ENCODE measurements at regions not wholly inside any gene's neighbourhood (a gene's known extent, or its start where the extent isn't known, plus 50 kb on each side); places are given as distances from the start of the nearest gene placed in this dataset.
"Not testable (repeated sequence)": the region's sequence is repeated elsewhere in the genome, so short reads cannot be mapped to it uniquely, and the experiment has no call there.

GRCh38 chr14:58751788-58752187 lies 114.0 kb downstream of the DACT1 start:
- DNase-seq (ENCODE audit: low read depth in 2 of 3, low spot score in 2 of 3), result no peak

GRCh38 chr14:58752289-58752688 lies 114.5 kb downstream of the DACT1 start:
- no peak for DNase-seq (ENCODE audit: low read depth in 2 of 3, low spot score in 2 of 3)

GRCh38 chr14:58752771-58753201 lies 115.0 kb downstream of the DACT1 start:
- peak in 2 of 3 donors; percentile 27 to 57 for DNase-seq (ENCODE audit: low read depth in 2 of 3, low spot score in 2 of 3)

GRCh38 chr14:58755031-58755925 lies 117.5 kb downstream of the DACT1 start:
- no peak for DNase-seq (ENCODE audit: low read depth in 2 of 3, low spot score in 2 of 3)

GRCh38 chr14:58760121-58760520 lies 122.4 kb downstream of the DACT1 start:
- DNase-seq (ENCODE audit: low read depth in 2 of 3, low spot score in 2 of 3), result no peak

GRCh38 chr14:58762629-58763028 lies 124.9 kb downstream of the DACT1 start:
- no peak for DNase-seq (ENCODE audit: low read depth in 2 of 3, low spot score in 2 of 3)

GRCh38 chr14:58763210-58763609 lies 125.4 kb downstream of the DACT1 start:
- DNase-seq (ENCODE audit: low read depth in 2 of 3, low spot score in 2 of 3), result no peak

- DNase-seq (ENCODE audit: low read depth in 2 of 3, low spot score in 2 of 3), result no peak
These were observed 127.7 kb downstream of the DACT1 start for GRCh38 chr14:58765418-58765831.

GRCh38 chr14:58765843-58766242 lies 128.1 kb downstream of the DACT1 start:
- no peak for DNase-seq (ENCODE audit: low read depth in 2 of 3, low spot score in 2 of 3)

- DNase-seq (ENCODE audit: low read depth in 2 of 3, low spot score in 2 of 3), result no peak
These were observed 131.4 kb downstream of the DACT1 start for GRCh38 chr14:58769011-58769643.

GRCh38 chr14:58769771-58770170 lies 132.0 kb downstream of the DACT1 start:
- no peak for DNase-seq (ENCODE audit: low read depth in 2 of 3, low spot score in 2 of 3)

GRCh38 chr14:58770491-58770982 lies 132.8 kb downstream of the DACT1 start:
- no peak for DNase-seq (ENCODE audit: low read depth in 2 of 3, low spot score in 2 of 3)

- no peak for DNase-seq (ENCODE audit: low read depth in 2 of 3, low spot score in 2 of 3)
These were observed 133.3 kb downstream of the DACT1 start for GRCh38 chr14:58771016-58771415.

GRCh38 chr14:58772116-58772515 lies 134.4 kb downstream of the DACT1 start:
- DNase-seq (ENCODE audit: low read depth in 2 of 3, low spot score in 2 of 3), result no peak

- no peak for DNase-seq (ENCODE audit: low read depth in 2 of 3, low spot score in 2 of 3)
These were observed 135.2 kb downstream of the DACT1 start for GRCh38 chr14:58772794-58773620.

GRCh38 chr14:58774531-58774930 lies 136.8 kb downstream of the DACT1 start:
- no peak for DNase-seq (ENCODE audit: low read depth in 2 of 3, low spot score in 2 of 3)

- not testable (repeated sequence) for DNase-seq (ENCODE audit: low read depth in 2 of 3, low spot score in 2 of 3)
These were observed 137.4 kb downstream of the DACT1 start for GRCh38 chr14:58775130-58775529.

- no peak for DNase-seq (ENCODE audit: low read depth in 2 of 3, low spot score in 2 of 3)
These were observed 138.8 kb downstream of the DACT1 start for GRCh38 chr14:58776516-58776915.

- DNase-seq (ENCODE audit: low read depth in 2 of 3, low spot score in 2 of 3), result no peak
These were observed 139.8 kb downstream of the DACT1 start for GRCh38 chr14:58777541-58777979.

GRCh38 chr14:58778202-58778601 lies 140.4 kb downstream of the DACT1 start:
- DNase-seq (ENCODE audit: low read depth in 2 of 3, low spot score in 2 of 3), result no peak

- no peak for DNase-seq (ENCODE audit: low read depth in 2 of 3, low spot score in 2 of 3)
These were observed 141.6 kb downstream of the DACT1 start for GRCh38 chr14:58779376-58779775.
